NOMO-1 (cell line): ENCODE measurements at regions not wholly inside any gene's neighbourhood (a gene's known extent, or its start where the extent isn't known, plus 50 kb on each side); places are given as distances from the start of the nearest gene placed in this dataset.
A peak's percentile ranks its signal among the peaks of the same experiment; 100 is the strongest.

Experiments used
- DNase-seq, 2 experiments: peaks; one replicate each; lab custom pipeline; 2025; ENCODE audit not compliant: unreplicated experiment in 2 of 2; lab: John Stamatoyannopoulos, UW

DNA sequence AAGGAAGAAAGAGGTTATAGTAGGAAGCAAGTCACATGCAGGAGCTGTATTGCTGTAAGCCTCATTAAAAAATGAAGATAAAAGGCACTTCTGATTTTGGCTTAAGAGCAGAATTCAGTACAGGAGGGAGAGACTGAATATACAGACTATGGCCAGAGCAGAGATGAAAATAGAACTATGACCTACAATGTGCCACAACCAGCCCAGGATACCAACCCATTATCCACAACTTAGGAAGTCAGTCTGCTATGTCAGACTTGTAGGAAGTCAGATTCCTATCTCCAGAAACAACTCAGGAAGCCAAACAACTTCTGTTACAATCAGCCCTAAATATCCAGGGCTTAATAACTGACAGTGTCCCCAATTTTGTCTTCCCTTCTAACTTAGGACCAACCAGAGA lies 156.2 kb upstream of the ANKH start:
- DNase-seq, result no peak

DNA sequence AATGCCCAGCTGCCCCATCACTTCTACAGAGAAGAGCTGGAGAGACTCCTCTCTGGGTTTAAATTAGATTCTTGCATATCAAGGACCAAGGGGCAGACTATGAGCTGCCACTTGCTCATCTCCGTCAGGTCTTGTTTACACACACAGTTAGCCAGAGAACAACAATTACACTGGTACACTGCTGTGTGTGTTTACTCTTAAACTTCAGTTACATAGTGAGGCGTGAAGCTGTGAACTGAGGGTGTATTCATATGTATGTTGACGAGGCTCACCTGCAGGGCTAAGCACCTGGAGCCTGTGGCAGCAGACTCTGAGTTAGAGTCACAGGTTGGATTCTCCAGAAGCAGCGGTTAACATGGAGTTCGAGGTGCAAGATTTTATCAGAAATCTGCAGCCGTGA lies 155.4 kb upstream of the ANKH start:
- no peak for DNase-seq

DNA sequence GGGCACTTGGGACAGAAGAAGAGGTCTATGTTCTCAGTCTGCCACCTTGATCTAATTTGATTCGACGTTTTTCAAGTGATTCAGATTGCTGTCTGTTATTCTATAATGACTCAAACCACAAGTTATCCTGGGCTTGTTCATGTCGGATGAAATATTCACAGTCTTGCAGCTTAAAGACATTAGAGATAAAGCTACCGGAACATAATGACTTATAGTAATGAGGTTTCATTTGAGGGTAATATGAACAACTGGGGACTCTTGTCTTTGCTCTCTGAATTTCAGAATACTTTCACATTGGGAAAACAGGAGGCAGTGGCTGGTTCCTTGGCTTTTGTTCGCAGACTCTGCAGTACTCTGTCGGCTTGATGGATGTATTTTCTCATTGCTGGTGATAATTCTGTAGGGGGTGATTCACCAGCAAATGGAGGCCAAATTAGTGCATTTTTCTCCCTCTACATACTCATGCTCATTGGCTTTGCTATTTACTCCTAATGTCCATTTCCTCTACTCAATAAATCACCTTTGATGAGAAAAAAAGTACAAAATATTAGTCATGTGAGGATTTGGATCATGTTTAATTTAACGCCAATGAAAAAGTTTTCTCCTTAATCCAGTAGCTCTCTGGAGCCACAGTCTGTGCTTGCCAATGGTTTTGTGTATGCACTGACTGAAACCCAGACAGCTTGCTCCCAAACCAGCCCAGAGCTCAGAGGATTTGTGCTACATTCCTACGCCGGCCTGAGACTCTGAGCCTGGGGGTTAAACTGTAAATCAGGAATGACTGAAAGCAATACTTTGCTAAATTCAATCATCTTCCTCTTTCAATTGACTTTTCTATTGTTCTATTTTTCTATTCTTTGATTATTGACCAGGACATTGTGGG lies 154.7 kb upstream of the ANKH start:
- DNase-seq, result no peak

DNA sequence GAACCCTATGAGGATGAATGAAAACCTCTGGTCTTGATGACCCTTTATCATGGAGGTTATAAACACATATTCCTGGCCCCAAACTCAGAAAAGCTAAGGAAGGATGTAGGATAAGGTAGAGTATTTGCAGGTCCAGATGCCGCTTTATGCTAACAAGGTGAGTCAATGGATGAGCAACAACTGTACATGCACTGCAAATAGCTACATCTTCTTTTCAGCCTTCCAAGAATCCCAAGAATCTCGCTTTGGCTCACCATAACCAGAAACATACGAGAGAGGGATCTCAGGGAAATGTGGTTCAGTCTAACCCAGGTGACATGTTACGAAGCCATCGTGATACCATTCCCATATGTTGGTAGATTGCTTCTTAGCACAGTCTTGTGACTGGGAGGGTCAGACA lies 152.3 kb upstream of the ANKH start:
- no peak for DNase-seq

DNA sequence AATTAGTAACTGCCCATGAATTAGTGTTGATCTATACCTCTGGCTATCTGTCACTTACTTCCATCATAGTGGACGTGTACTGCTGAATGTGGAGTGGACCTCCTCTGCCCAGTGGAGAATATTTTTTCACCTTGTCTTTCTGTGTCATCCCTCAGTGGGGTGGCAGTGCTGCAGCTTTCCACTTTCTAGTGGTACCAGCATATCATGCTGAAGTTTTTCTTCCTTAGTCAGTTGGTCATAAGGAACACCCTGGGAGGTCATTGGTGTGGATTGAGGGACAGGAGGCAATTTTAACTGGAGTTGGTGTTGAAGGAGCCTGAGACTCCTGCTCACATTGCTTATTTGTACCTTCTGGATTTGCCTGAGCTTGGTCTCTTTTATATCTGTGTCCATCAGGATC lies 151.7 kb upstream of the ANKH start:
- no peak for DNase-seq

DNA sequence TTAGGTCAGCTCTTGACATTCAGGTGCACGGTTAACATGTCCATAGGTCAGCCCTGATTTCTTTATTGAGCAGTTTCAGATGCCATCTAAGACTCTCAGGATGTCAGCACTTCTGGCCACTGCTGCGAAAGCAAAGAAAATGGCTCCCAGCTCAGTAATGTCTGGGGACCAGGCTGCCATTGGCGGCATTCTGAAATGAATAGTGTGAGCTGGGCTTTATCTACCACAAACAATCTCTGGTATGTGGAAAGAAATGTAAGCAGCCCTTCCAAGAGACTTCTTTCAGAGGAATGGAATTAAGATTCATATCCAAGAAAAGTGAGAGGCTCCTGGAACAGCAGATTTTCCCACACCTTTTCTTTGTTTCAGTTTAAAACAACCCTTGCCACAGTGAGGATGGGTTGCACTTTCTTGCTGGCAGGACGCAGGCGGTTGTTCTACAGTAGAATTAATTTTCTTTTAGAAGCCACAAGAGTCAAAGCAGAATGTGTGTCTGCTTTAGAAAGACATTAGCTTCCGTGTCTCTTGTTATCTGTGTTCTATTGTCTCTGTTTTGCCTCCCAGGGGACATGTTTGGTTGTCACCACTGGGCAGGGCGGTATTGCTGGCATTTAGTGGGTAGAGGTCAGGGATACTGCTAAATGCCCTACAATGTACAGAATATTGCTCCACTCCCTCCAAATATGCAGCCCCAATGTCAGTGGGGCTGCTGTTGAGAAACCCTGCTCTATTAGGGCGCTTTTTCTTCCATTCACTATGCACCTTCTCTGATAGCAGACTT lies 149.9 kb upstream of the ANKH start:
- no peak for DNase-seq

DNA sequence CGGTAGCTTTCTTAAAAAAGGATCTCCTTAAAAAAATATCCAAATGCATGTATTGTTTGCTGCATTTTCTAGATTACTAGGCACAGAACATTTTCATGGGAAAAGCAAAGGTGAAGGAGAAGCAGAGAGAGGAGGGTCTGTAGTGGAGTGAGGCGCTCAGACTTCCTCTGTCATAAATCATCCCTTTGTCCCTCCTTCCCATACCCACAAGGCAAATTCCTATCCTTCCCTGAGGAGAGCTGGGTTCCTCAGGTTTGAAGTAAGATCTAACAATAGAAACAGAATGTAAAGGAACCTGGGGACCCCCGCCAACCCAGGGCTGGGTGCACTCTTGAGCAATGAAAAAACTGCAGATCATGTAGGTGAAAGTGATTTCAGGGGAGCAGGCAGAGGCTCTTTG lies 149.2 kb upstream of the ANKH start:
- no peak for DNase-seq

DNA sequence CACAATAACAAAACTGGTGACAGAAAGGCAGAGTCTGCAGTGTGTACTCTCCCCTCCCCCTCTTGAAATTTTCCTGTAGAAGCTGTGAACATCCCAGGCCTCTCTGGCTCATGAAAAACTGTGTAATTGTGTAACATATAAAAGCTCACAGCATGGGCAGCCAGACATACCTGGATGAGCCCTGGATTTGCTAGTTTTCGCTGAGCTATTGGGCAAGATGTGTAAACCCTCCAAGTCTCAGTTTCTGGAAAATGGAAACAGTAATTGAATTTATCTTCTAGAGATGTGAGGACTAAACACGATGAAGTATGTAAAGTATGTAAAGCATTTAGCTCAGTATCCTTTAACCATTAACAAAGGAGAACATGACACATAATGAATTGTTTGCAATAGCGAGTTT lies 143.2 kb upstream of the ANKH start:
- DNase-seq, result no peak

DNA sequence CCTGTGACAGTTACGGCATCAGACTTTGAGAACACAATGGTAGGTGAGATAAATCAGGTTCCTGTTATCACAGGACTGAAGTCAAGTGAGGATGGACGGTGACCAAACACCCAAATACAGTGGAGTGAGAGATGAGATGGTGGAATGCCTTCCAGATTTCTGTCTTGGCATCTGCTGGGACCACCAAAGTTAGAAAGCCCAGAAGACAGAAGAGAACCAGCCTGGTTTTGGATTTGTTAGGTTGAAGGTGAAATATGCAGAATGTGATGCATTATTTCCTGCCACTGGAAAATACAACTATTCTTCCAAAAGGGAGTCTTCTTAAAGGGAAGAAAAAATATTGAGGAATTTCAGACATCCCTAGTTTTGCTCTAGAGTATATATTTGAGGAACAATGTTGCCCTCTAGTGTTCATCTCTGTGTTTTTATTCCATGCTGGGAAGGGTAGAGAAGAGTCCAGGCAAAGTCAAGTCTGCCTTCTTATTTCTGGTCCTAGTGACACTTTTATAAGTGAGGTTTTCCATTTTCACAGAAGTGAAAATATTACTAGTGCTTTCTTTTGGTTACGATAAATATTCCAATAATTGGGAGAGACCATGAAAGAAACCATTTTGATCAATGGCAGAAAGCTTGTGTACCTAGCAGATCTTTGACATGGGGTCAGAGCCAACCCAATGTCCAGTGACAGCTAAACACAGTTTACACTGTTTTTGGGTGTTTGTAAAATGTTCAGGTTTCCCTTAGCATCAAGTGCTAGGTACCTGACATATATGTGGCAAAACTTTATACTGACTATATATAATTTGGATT lies 142.3 kb upstream of the ANKH start:
- peak; percentile 30 to 74 for DNase-seq

DNA sequence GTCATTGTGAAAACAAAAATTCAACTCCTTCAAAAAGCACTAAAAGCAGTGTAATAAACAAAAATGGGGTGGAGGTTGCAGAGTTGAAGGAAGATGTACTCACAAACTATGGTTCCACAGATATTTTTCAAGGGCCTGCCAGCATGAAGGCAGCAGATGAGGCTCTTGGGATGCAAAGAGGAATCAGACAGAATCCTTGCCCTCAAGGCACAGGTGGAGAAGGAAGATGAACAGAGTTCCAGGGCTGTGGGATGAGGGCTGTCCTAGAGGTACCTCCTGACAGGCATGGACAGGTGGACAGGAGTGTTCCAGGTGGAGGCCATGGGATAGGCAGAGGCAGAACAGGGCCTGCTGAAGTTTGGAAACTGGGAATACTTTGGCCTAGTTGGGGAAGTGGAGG lies 140.5 kb upstream of the ANKH start:
- DNase-seq, result no peak

DNA sequence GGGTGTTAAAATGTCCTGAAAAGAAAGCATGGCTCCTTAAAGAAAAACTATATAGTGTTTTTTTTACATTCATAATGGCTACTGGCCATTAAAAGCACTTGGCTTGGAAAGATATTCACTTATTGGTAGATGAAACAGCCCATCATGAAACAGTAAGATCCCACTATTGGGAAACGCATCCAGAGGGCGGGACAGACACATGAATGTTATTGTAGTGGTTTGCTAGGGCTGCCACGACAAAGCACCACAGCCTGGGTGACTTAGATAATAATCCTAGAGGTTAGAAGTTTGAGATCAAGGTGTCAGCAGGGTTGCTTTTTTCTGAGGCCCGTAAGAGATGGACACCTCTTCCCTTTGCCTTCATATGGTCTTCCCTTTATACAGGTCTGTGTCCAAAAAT lies 139.4 kb upstream of the ANKH start:
- DNase-seq, result no peak

DNA sequence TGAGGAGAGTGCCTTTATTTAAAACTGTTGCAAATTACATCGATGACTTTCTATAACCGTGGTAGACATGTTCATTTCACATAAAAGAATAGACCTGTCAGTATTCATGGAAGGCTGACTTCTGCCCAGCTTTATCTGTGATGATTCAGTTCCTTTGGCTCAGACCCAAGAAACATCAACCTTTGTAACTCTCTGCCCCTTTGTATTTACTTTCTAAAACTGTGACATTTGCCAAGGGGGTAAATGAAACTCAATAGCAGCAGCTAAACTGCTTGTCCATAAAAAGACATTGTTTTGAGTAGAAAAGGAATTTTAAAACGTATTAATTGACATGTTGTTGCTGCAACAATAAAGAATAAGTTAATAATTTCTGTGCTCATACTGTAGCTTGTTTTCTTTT lies 137.8 kb upstream of the ANKH start:
- no peak for DNase-seq

DNA sequence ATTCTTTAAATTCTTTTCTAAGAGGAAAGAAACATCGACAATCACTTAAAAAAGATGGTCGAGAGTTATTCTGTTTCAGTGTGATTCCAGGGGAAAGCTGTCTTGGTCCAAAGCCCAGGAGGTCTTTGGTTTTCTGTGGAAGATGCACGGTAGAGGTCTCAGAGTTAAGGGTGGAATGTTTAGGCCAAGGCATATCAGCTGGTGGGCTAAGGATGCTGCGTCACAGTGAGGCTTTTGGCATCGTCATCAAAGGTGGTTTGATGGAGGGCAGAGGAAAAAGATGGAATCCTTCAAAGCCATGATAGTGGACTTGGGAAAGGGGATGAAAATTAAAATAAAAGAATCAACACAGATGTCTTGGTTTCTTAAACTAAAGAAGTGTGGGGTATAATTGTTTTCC lies 137.3 kb upstream of the ANKH start:
- no peak for DNase-seq

DNA sequence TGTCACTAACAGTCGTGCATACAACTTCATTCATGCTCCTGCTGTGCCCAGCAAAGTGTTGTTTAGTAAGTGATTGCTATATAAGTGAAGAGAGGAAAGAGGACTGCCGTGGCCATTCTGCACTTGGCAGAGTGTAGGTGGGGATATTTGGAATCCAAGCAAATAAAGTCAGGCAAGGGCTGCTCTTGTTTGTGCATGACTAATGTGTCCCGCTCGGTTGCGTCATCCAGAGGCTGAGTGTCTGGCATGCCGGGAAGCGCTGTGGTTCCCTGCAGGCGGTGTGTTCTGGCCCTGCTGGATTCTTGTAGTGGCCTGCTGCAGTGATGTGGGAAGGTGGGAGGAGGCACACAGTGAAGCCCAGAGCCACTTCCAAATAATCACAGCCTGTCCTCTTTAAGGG lies 136.9 kb upstream of the ANKH start:
- DNase-seq, result peak in 1 of 2 experiments; percentile 24

DNA sequence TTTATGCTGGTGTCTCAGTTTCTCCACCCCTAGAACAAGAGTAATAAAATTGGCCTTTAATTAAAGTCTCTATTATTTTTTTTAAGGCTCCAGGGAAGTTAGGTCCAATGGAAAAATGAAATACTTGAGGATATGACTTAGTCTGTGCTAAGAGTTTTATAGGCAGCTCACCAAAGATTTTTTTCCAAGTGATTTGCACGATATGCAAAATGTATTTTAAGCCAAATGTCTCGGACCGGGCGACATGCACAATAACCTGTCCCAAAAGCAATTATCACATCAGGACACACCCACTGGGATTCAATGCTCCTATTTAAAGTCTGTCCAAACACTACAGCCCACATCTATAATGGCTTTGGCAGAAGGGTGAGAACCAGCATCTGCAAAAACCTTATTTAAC lies 136.1 kb upstream of the ANKH start:
- no peak for DNase-seq

DNA sequence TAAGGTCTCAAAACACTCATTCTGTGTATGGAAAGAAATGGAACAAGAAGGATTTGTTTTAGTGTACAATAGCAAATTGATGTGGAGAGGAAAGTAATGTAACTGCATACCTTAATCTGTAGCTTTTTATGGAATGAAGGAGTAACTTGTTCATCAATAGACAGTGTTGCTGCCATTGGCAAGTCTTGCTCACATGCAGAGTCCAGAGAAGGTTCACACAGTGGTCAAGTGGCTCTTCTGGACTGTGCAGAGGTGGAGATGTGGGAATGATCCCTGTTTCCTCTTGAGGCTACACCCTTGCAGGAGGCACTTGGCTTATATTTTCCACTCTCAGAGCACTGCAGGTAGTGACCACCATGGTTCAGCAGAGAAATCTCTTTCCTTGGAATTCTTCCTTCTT lies 132.9 kb upstream of the ANKH start:
- DNase-seq, result no peak

DNA sequence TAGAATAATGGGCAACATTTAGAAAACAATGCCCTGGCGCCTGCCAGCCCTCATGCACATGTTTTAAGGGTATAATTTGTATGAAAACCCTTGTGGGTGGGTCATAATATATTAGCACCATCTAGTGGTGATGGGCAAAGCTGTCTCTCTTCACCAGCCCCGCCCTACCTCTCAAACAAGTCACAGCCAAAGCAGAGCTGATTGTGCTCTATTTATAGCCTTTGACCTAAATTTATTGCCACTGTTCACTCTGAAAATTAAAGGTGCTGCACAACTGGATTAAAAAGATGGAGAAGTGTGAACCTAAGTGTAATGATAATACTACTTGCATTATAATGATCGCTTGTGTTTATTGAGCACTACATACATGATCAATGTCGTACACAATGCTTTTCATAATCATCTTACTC lies 131.9 kb upstream of the ANKH start:
- DNase-seq, result peak; percentile 77 to 94

DNA sequence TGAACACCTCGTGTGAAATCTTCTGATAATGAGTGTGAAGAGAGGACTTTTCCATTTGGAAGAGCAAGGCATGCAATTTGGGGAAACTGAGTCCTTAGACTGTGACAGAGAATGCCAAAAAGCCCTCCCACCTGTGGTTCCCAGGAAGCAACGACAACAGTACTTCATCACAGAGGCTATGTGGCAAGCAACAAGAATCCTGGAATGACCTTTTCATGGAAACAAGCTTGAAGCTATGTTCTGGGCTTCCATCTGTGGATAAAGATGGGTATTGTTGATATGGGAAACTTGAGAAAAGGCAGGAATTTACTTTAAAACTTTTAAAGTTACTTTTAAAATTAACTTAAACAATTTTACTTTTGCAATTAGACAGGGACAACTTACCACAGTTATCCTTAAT lies 131.2 kb upstream of the ANKH start:
- no peak for DNase-seq

DNA sequence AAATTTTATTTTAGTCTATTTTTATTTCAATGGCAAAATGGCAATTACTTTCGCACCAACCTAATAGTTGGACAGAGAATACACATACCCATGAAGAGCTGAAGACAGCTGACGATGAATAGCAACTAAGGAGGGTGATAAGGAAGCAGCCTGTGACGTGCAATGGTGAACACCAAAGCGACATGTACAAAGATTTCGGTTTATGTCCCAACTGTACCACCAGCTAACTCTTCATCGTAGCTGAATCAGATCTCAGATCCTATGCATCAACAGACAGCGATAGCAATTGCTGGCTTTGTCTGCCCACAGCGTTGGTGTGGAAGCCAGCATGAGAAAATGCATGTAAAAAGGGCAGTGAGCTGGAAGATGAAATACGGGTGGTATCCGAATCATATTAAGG lies 130.6 kb upstream of the ANKH start:
- DNase-seq, result no peak

DNA sequence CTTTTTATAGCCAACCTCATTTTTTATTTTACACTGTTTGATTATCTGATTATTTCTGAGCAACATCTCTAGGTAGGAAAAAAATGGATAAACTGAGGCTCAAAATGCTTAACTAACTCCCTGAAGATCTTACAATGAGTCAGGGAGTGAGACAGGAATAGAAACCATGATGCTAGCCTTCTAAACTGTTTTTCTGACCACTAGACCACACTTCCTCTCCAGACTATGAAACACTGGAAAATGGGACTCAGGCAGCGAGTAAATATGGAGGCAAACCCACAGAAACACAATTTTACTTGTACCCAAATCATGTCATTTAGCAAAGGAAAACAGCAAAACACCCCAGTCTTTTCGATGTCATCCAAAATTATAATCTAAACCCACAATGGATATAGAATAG lies 129.9 kb upstream of the ANKH start:
- DNase-seq, result peak; percentile 37 to 90

DNA sequence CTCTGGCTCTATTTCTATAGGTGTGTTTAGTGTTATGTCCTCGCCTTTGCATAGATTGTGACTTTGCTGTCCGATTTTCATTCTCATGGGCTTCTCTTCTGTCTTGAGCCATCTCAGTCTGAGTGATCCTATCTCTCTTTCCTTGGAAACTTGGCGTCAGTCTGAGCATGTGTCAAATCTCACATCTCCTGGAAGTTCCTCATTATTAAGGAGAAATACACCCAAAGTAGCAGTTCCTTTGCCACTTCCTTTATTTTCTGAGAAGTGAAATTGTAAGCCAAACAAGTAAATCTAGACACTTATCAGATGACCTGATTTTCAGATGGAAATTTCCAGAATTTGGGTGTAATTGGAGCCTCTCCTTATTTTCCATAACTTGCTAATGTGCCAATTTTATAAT lies 126.9 kb upstream of the ANKH start:
- DNase-seq, result peak; percentile 59 to 96
